CD4-positive, alpha-beta T cell treated with Interleukin-15 for 1 hour (primary cell): ENCODE measurements at regions not wholly inside any gene's neighbourhood (a gene's known extent, or its start where the extent isn't known, plus 50 kb on each side); places are given as distances from the start of the nearest gene placed in this dataset.

ENCODE experiments used
- DNase-seq: peaks from one replicate; pipeline ENCODE4 v3.0.0-alpha.2; 2020

- no peak for DNase-seq
These were observed 604.0 kb downstream of the HS3ST4 start for GRCh38 chr16:26295625-26296304.

- DNase-seq, result no peak
These were observed 609.8 kb downstream of the HS3ST4 start for GRCh38 chr16:26301516-26301915.

GRCh38 chr16:26316683-26317464 lies 625.1 kb downstream of the HS3ST4 start:
- DNase-seq, result no peak

- DNase-seq, result no peak
These were observed 626.1 kb downstream of the HS3ST4 start for GRCh38 chr16:26317885-26318284.

GRCh38 chr16:26330654-26331053 lies 638.9 kb downstream of the HS3ST4 start:
- DNase-seq, result no peak

GRCh38 chr16:26334218-26335111 lies 642.7 kb downstream of the HS3ST4 start:
- no peak for DNase-seq

GRCh38 chr16:26335236-26335853 lies 643.6 kb downstream of the HS3ST4 start:
- no peak for DNase-seq

- DNase-seq, result no peak
These were observed 650.9 kb downstream of the HS3ST4 start for GRCh38 chr16:26342621-26343020.

GRCh38 chr16:26344240-26344776 lies 652.5 kb downstream of the HS3ST4 start:
- DNase-seq, result no peak

GRCh38 chr16:26344976-26345375 lies 653.2 kb downstream of the HS3ST4 start:
- DNase-seq, result no peak

GRCh38 chr16:26345966-26346365 lies 654.2 kb downstream of the HS3ST4 start:
- DNase-seq, result no peak

- DNase-seq, result no peak
These were observed 656.3 kb downstream of the HS3ST4 start for GRCh38 chr16:26348095-26348494.

GRCh38 chr16:26360867-26361266 lies 669.1 kb downstream of the HS3ST4 start:
- DNase-seq, result no peak

GRCh38 chr16:26363581-26363980 lies 671.8 kb downstream of the HS3ST4 start:
- no peak for DNase-seq

- no peak for DNase-seq
These were observed 673.6 kb downstream of the HS3ST4 start for GRCh38 chr16:26365161-26365940.

GRCh38 chr16:26371349-26371869 lies 679.6 kb downstream of the HS3ST4 start:
- no peak for DNase-seq

- DNase-seq, result no peak
These were observed 682.6 kb downstream of the HS3ST4 start for GRCh38 chr16:26374279-26374925.

- no peak for DNase-seq
These were observed 684.1 kb upstream of the C16orf82 start for GRCh38 chr16:26382586-26382985.

GRCh38 chr16:26386096-26386495 lies 680.6 kb upstream of the C16orf82 start:
- no peak for DNase-seq

- DNase-seq, result no peak
These were observed 674.9 kb upstream of the C16orf82 start for GRCh38 chr16:26391833-26392232.

- DNase-seq, result no peak
These were observed 672.3 kb upstream of the C16orf82 start for GRCh38 chr16:26394409-26394808.
